ENCODE measurements at regions not wholly inside any gene's neighbourhood (a gene's known extent, or its start where the extent isn't known, plus 50 kb on each side); places are given as distances from the start of the nearest gene placed in this dataset.

DNA sequence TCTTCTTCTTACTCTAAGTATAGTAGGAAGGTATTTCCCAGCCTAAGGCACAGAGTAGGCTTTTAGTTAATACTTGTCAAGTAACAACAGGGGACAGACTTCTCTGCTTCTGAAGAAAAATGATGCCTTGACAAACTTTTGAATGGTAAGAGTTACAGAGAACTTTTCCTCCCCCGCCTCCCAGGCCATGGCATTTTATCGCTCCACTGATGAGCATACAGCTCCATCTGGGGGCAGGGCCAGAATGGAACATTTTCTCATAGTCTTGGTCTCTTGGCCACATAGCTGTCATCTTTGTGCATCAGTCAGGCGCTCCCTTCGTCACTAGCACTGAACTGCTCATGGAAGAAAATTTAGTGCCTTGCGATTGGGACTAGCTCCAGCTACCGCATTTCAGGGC lies 1066.8 kb upstream of the CITED2 start:
- no peak overlapping the region for H2AFZ ChIP-seq (ENCODE audit: low read depth, low read length)
- no peaks in the 10 kb centered on the region for H3K9me3 ChIP-seq (ENCODE audit: low read length)
- H3F3A ChIP-seq (ENCODE audit: insufficient read depth, low read length, poor library complexity, severe bottlenecking): peaks cover 13% of the 10 kb centered on the region
- no peaks in the 10 kb centered on the region for H4K20me1 ChIP-seq (ENCODE audit: insufficient read depth)
- no peak overlapping the region for H3K4me2 ChIP-seq (ENCODE audit: low read length)
- no peak overlapping the region for H3K9ac ChIP-seq (ENCODE audit: low read length)
- TF ChIP-seq POLR2AphosphoS5 (IDR thresholded peaks at IDR 0.05) (no peak), RAD21 (conservative IDR thresholded peaks at IDR 0.05) (peak; percentile 47), SMC3 (conservative IDR thresholded peaks at IDR 0.05; ENCODE audit: poor library complexity) (peak; percentile 51)
- TF ChIP-seq, protein P1, sequence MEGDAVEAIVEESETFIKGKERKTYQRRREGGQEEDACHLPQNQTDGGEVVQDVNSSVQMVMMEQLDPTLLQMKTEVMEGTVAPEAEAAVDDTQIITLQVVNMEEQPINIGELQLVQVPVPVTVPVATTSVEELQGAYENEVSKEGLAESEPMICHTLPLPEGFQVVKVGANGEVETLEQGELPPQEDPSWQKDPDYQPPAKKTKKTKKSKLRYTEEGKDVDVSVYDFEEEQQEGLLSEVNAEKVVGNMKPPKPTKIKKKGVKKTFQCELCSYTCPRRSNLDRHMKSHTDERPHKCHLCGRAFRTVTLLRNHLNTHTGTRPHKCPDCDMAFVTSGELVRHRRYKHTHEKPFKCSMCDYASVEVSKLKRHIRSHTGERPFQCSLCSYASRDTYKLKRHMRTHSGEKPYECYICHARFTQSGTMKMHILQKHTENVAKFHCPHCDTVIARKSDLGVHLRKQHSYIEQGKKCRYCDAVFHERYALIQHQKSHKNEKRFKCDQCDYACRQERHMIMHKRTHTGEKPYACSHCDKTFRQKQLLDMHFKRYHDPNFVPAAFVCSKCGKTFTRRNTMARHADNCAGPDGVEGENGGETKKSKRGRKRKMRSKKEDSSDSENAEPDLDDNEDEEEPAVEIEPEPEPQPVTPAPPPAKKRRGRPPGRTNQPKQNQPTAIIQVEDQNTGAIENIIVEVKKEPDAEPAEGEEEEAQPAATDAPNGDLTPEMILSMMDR (IDR thresholded peaks at IDR 0.05; ENCODE audit: poor library complexity, severe bottlenecking): peak; percentile 34
- no peak overlapping the region for H3K4me3 ChIP-seq (ENCODE audit: low read length)
- no peaks in the 10 kb centered on the region for H3K36me3 ChIP-seq (ENCODE audit: insufficient read depth, low read length)
- H3K79me2 ChIP-seq (replicated peaks; ENCODE audit: insufficient read depth, low read length): no peaks in the 10 kb centered on the region
- no peak overlapping the region for H3K27ac ChIP-seq (ENCODE audit: low read length)
- H3K27me3 ChIP-seq (ENCODE audit: insufficient read depth, low read depth, low read length): no peaks in the 10 kb centered on the region
- H3K9me2 ChIP-seq (ENCODE audit: insufficient read depth, low read length): no peaks in the 10 kb centered on the region

DNA sequence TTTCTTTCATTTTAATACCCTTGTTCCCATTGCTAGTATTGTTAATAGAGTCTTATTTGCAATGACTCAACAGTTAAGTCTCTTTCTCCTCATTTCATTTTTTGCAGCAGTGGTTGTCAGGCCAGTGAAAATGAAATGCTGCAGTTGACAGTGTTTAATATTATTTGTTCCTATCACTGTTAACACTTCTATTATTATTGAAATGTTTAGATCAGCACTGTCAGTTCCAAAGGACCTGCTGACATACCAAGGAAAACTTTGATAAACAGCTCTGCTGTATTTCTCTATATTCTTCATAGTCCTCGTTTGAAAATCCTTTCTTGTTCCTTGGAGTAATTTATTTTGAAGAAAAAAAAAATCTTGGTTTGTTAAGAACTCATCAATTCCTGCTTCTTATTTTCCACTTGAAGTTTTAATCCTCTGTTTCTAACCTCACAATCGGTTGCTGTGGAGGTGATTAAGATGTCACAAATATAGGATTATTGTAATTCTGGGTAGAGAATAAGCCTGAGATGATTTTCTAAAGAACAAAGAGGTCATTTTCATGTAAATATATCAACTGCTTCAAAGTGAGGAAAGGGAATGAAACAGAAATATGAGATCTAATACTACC lies 1065.9 kb upstream of the CITED2 start:
- no peak overlapping the region for H2AFZ ChIP-seq (ENCODE audit: low read depth, low read length)
- H3K9me3 ChIP-seq (ENCODE audit: low read length): no peaks in the 10 kb centered on the region

More for the DNA sequence above, 1065.9 kb upstream of the CITED2 start:
- H3K9ac ChIP-seq (ENCODE audit: low read length): no peak overlapping the region
- H3K4me3 ChIP-seq (ENCODE audit: low read length): no peak overlapping the region
- H3F3A ChIP-seq (ENCODE audit: insufficient read depth, low read length, poor library complexity, severe bottlenecking): peaks cover 13% of the 10 kb centered on the region
- H3K27ac ChIP-seq (ENCODE audit: low read length): no peak overlapping the region
- no peaks in the 10 kb centered on the region for H3K79me2 ChIP-seq (replicated peaks; ENCODE audit: insufficient read depth, low read length)
- TF ChIP-seq POLR2AphosphoS5 (IDR thresholded peaks at IDR 0.05) (peak; percentile 91), EZH2 (IDR thresholded peaks at IDR 0.05; ENCODE audit: borderline replicate concordance, insufficient read depth, low read length, poor library complexity, severe bottlenecking) (no peak), MXI1 (conservative IDR thresholded peaks at IDR 0.05; ENCODE audit: poor library complexity, severe bottlenecking) (no peak), TAF1 (IDR thresholded peaks at IDR 0.05; ENCODE audit: low read depth) (no peak), EP300 (conservative IDR thresholded peaks at IDR 0.05; ENCODE audit: poor library complexity, severe bottlenecking) (peak; percentile 96), RAD21 (conservative IDR thresholded peaks at IDR 0.05) (no peak), SMC3 (conservative IDR thresholded peaks at IDR 0.05; ENCODE audit: poor library complexity) (peak; percentile 32)
- TF ChIP-seq, protein P2, sequence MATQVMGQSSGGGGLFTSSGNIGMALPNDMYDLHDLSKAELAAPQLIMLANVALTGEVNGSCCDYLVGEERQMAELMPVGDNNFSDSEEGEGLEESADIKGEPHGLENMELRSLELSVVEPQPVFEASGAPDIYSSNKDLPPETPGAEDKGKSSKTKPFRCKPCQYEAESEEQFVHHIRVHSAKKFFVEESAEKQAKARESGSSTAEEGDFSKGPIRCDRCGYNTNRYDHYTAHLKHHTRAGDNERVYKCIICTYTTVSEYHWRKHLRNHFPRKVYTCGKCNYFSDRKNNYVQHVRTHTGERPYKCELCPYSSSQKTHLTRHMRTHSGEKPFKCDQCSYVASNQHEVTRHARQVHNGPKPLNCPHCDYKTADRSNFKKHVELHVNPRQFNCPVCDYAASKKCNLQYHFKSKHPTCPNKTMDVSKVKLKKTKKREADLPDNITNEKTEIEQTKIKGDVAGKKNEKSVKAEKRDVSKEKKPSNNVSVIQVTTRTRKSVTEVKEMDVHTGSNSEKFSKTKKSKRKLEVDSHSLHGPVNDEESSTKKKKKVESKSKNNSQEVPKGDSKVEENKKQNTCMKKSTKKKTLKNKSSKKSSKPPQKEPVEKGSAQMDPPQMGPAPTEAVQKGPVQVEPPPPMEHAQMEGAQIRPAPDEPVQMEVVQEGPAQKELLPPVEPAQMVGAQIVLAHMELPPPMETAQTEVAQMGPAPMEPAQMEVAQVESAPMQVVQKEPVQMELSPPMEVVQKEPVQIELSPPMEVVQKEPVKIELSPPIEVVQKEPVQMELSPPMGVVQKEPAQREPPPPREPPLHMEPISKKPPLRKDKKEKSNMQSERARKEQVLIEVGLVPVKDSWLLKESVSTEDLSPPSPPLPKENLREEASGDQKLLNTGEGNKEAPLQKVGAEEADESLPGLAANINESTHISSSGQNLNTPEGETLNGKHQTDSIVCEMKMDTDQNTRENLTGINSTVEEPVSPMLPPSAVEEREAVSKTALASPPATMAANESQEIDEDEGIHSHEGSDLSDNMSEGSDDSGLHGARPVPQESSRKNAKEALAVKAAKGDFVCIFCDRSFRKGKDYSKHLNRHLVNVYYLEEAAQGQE (IDR thresholded peaks at IDR 0.05; ENCODE audit: borderline replicate concordance): no peak
- TF ChIP-seq, protein P1 (IDR thresholded peaks at IDR 0.05; ENCODE audit: poor library complexity, severe bottlenecking): no peak
- H3K27me3 ChIP-seq (ENCODE audit: insufficient read depth, low read depth, low read length): no peaks in the 10 kb centered on the region
- no peaks in the 10 kb centered on the region for H3K9me2 ChIP-seq (ENCODE audit: insufficient read depth, low read length)
- H3K4me2 ChIP-seq (ENCODE audit: low read length): no peak overlapping the region
- no peaks in the 10 kb centered on the region for H4K20me1 ChIP-seq (ENCODE audit: insufficient read depth)
- H3K36me3 ChIP-seq (ENCODE audit: insufficient read depth, low read length): no peaks in the 10 kb centered on the region

All from neural cell (in vitro differentiated cells).